ENCODE measurements at regions not wholly inside any gene's neighbourhood (a gene's known extent, or its start where the extent isn't known, plus 50 kb on each side); places are given as distances from the start of the nearest gene placed in this dataset.
A peak's percentile ranks its signal among the peaks of the same experiment; 100 is the strongest.
"Not testable (repeated sequence)": the region's sequence is repeated elsewhere in the genome, so short reads cannot be mapped to it uniquely, and the experiment has no call there.

DNA sequence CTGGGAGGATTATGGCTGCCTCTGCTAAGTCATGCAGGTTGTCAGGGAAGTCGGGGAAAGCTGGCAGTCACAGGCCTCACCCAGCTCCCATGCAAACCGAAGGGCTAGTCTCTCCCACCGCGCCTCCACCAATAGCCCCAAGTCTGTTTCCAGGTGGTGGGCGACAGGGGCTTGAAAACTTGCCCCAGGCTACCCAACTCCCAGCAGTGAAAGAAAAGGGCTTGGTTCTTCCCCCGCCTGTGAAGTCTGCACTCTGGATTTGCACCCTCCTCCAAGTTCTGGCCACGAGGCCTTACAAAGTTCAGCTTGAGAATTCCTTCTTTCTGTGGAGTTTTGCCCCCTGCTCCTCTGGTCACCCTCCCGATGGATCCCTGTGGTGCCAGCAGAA is 99.9 kb upstream of the CHST15 start:
- peak in 1 of 5 donors; percentile 6 for DNase-seq
- FAIRE-seq, result no peak

DNA sequence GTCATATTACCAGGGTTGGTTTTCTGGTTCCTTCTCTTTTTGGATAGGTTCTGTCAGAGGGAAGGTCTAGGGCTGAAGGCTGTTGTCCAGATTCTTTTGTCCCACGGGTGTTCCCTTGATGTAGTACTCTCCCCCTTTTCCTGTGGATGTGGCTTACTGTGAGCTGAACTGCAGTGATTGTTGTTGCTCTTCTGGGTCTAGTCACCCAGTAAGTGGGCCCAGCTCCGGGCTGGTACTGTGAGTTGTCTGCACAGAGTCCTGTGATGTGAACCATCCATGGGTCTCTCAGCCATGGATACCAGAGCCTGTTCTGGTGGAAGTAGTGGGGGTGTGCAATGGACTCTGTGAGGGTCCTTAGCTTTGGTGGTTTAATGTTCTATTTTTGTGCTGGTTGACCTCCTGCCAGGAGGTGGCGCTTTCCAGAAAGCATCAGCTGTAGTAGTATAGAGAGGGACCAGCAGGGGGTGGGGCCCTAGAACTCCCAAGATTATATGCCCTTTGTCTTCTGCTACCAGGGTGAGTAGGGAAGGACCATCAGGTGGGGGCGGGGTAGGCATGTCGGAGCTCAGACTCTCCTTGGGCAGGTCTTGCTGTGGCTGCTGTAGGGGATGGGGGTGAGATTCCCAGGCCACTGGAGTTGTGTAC is 99.4 kb upstream of the CHST15 start:
- intact Hi-C loops (cut with DNase I); H3K27ac ChIP-seq (ENCODE audit: low read depth in 2 of 2, low read length in 2 of 2); H3K27me3 ChIP-seq (ENCODE audit: control insufficient read depth, insufficient read depth, low read length); H3K36me3 ChIP-seq (ENCODE audit: control insufficient read depth in 2 of 3, insufficient read depth in 3 of 3, low read length in 3 of 3); H3K9me3 ChIP-seq (ENCODE audit: control insufficient read depth in 2 of 3, insufficient read depth in 1 of 3, low read length in 3 of 3); H3K4me3 ChIP-seq (ENCODE audit: low read length in 3 of 3); FAIRE-seq; H3K4me1 ChIP-seq (ENCODE audit: control insufficient read depth in 2 of 3, insufficient read depth in 2 of 3, low read depth in 1 of 3, low read length in 3 of 3); H3K9ac ChIP-seq (ENCODE audit: low read length in 3 of 3): not testable (repeated sequence)
- DNase-seq, result peak in 1 of 5 donors; percentile 9

More for the DNA sequence above, 99.9 kb upstream of the CHST15 start:
- H3K9me3 ChIP-seq (ENCODE audit: control insufficient read depth in 2 of 3, insufficient read depth in 1 of 3, low read length in 3 of 3), result no peaks in the 10 kb centered on the region
- TF ChIP-seq, protein P1, sequence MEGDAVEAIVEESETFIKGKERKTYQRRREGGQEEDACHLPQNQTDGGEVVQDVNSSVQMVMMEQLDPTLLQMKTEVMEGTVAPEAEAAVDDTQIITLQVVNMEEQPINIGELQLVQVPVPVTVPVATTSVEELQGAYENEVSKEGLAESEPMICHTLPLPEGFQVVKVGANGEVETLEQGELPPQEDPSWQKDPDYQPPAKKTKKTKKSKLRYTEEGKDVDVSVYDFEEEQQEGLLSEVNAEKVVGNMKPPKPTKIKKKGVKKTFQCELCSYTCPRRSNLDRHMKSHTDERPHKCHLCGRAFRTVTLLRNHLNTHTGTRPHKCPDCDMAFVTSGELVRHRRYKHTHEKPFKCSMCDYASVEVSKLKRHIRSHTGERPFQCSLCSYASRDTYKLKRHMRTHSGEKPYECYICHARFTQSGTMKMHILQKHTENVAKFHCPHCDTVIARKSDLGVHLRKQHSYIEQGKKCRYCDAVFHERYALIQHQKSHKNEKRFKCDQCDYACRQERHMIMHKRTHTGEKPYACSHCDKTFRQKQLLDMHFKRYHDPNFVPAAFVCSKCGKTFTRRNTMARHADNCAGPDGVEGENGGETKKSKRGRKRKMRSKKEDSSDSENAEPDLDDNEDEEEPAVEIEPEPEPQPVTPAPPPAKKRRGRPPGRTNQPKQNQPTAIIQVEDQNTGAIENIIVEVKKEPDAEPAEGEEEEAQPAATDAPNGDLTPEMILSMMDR (IDR thresholded peaks at IDR 0.05; ENCODE audit: borderline replicate concordance, extremely low read depth, insufficient read depth), result no peak
- H3K9ac ChIP-seq (ENCODE audit: low read length in 3 of 3), result no peak overlapping the region
- H3K36me3 ChIP-seq (ENCODE audit: control insufficient read depth in 2 of 3, insufficient read depth in 3 of 3, low read length in 3 of 3), result no peaks in the 10 kb centered on the region
- H3K27me3 ChIP-seq (ENCODE audit: control insufficient read depth, insufficient read depth, low read length), result no peaks in the 10 kb centered on the region
- H3K4me3 ChIP-seq (ENCODE audit: low read length in 3 of 3), result no peak overlapping the region
- intact Hi-C loops (cut with DNase I), result no loop called here
- H3K27ac ChIP-seq (ENCODE audit: low read depth in 2 of 2, low read length in 2 of 2), result no peak overlapping the region
- peaks cover 0 to 6% (median 0%) of the 10 kb centered on the region in 3 donors for H3K4me1 ChIP-seq (ENCODE audit: control insufficient read depth in 2 of 3, insufficient read depth in 2 of 3, low read depth in 1 of 3, low read length in 3 of 3)

DNA sequence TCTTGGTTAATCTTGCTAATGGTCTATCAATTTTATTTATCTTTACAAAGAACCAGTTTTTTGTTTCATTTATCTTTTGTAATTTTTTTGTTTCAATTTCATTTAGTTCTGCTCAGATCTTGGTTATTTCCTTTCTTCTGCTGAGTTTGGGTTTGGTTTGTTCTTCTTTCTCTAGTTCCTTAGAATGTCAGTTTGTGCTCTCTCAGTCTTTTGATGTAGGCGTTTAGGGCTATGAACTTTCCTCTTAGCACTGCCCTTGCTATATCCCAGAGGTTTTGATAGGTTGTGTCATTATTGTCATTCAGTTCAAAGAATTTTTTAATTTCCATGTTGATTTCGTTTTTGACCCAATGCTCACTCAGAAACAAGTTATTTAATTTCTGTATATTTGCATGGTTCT is 97.1 kb upstream of the CHST15 start:
- FAIRE-seq; H3K9me3 ChIP-seq (ENCODE audit: control insufficient read depth in 2 of 3, insufficient read depth in 1 of 3, low read length in 3 of 3); intact Hi-C loops (cut with DNase I); H3K9ac ChIP-seq (ENCODE audit: low read length in 3 of 3); H3K36me3 ChIP-seq (ENCODE audit: control insufficient read depth in 2 of 3, insufficient read depth in 3 of 3, low read length in 3 of 3); H3K4me1 ChIP-seq (ENCODE audit: control insufficient read depth in 2 of 3, insufficient read depth in 2 of 3, low read depth in 1 of 3, low read length in 3 of 3); H3K4me3 ChIP-seq (ENCODE audit: low read length in 3 of 3); H3K27me3 ChIP-seq (ENCODE audit: control insufficient read depth, insufficient read depth, low read length); DNase-seq; H3K27ac ChIP-seq (ENCODE audit: low read depth in 2 of 2, low read length in 2 of 2): not testable (repeated sequence)

DNA sequence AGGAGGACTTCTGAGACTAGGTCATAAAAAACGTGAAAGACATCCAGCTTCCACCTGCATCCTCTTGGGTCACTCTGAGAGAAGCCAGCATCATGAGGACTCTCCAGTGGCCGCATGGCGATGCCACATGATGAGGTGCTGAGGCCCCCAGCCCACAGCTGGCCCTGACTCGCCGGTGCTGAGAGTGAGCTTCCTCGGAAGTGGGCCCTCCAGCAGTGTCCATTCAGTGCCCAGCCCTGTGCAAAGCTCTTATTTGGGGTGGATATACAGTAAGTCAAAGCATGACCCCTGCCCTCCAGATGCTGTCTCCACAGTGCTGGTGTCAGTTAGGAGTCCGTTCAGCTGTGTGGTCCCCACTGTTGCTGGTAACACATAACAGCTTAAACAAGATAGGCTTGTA is 93.6 kb upstream of the CHST15 start:
- Histone ChIP-seq H3K27me3 (ENCODE audit: control insufficient read depth, insufficient read depth, low read length) (no peaks in the 10 kb centered on the region), H3K27ac (ENCODE audit: low read depth in 2 of 2, low read length in 2 of 2) (no peak overlapping the region), H3K4me1 (ENCODE audit: control insufficient read depth in 2 of 3, insufficient read depth in 2 of 3, low read depth in 1 of 3, low read length in 3 of 3) (no peaks in the 10 kb centered on the region), H3K36me3 (ENCODE audit: control insufficient read depth in 2 of 3, insufficient read depth in 3 of 3, low read length in 3 of 3) (no peaks in the 10 kb centered on the region), H3K9ac (ENCODE audit: low read length in 3 of 3) (no peak overlapping the region), H3K4me3 (ENCODE audit: low read length in 3 of 3) (no peak overlapping the region), H3K9me3 (ENCODE audit: control insufficient read depth in 2 of 3, insufficient read depth in 1 of 3, low read length in 3 of 3) (no peaks in the 10 kb centered on the region)
- FAIRE-seq (no peak), DNase-seq (peak in 1 of 5 donors; percentile 17)
- TF ChIP-seq, protein P1 (IDR thresholded peaks at IDR 0.05; ENCODE audit: borderline replicate concordance, extremely low read depth, insufficient read depth), result no peak
- intact Hi-C loops (cut with DNase I), result no loop called here

Measured in kidney (tissue), 13 donors.